KOPT-K1 (cell line): ENCODE measurements at regions not wholly inside any gene's neighbourhood (a gene's known extent, or its start where the extent isn't known, plus 50 kb on each side); places are given as distances from the start of the nearest gene placed in this dataset.

Experiments used
- H3K27ac ChIP-seq: fragments of 200-600 bp; sonication (generic); 2 replicates; pipeline ENCODE4 v1.5.1; 2016; ENCODE audit warnings: antibody characterized with exemption, mild to moderate bottlenecking, low read depth, low read length; ENCODE audit not compliant: poor library complexity, severe bottlenecking
- H3K36me3 ChIP-seq: fragments of 200-600 bp; sonication (generic); 2 replicates; pipeline ENCODE4 v1.5.1; 2017; ENCODE audit warnings: antibody characterized with exemption, mild to moderate bottlenecking, low read length, moderate library complexity; ENCODE audit not compliant: insufficient read depth
- H3K9me3 ChIP-seq: fragments of 200-600 bp; sonication (generic); 2 replicates; pipeline ENCODE4 v1.5.1; 2017; ENCODE audit warnings: antibody characterized with exemption, low read length, mild to moderate bottlenecking; ENCODE audit not compliant: insufficient read depth, poor library complexity, severe bottlenecking

DNA sequence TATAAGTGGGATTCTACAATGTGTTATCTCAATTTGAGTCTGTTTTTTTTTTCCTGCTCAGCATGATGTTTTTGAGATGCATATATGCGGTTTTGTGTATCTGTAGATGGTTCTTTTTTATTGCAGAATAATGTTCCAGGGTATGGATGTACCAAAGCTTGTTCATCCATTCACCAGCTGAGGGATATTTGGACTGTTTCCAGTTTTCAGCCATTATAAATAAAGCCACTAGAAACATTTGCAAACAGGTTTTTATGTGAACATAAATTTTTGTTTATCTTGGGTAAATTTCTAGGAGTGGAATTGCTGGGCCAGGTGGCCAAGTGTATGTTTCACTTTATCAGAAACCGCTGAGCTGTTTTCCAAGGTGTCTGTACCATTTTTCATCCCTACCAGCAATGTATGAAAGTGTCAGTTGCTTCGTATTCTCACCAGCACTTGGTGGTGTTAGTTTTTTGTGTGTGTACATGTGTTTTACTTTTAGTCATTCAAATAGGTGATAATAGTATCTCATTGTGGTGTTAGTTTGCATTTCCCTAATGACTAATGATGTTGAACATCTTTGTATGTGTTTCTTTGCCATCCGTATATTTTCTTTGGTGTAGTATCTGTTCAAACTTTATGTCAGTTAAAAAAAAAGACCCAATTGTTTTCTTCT, 124.2 kb downstream of the CEBPB start:
- Histone ChIP-seq H3K9me3 (peaks cover 10% of the 10 kb centered on the region), H3K36me3 (no peaks in the 10 kb centered on the region), H3K27ac (no peak overlapping the region)

DNA sequence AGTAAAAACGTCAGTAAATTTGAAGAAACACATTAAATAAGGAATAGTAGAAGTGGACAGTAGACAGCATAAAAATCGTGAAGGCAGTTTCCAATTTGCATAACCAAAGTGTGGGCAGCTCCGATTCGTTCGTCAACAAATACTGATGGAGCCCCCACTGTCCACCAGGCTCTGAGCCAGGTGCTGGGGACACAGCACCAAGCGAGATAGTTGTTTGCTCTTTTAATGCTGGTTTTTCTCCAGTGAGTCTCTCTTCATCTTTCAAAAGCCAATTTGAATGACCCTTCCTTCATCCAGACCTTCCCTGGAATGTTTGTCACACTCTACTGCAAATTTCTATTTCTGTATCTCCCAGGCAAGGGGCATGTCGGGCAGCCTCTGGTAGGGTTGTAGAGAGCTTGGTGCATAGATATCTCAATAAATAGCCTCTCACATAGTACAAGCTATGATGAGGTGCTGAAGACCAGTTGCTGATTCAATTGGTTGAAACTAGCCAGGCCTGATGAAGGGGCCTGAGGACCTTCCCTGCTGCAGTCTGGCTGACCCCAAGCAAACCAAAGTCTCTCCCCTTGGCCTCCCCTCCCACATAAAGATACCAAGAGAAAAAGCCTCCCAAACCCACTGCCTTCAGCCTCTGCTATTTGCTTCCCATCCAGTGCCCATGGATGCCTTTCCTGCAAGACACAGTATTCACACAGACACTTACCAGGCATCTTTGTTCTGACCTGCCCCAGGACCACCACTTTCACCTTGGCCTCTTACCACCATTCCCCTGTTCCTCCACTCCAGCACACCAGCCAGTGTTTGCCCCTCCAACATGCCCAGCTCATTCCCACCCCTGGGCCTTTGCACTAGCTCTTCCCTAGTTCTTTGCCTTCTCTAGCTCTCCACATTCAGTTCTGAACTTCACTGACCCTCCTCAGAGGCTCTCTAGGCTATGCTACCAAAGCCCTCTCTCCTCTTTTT, 125.2 kb downstream of the CEBPB start:
- H3K9me3 ChIP-seq: peaks cover 10% of the 10 kb centered on the region

DNA sequence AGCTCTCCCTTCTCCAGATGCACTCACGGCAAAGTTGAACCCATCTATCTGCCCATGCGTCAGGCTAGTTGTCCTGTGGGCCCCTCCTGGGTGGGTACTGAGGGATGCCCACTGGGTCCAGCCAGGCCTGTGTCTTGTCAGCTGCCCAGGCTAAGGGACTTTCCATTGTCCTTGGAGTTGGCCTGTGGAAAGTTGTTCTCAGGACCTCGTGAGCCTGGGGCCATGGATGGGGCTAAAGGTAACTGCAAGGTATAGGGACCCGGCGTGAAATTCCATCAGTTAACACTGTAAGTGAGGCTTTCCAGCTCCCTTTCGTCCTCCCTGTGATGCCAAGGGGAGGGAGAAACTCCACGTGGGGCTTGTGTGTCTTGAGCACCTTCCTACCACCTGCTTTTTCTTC, 126.5 kb downstream of the CEBPB start:
- Histone ChIP-seq H3K9me3 (peaks cover 10% of the 10 kb centered on the region), H3K27ac (no peak overlapping the region), H3K36me3 (no peaks in the 10 kb centered on the region)

More for the DNA sequence above, 125.2 kb downstream of the CEBPB start:
- Histone ChIP-seq H3K27ac (no peak overlapping the region), H3K36me3 (no peaks in the 10 kb centered on the region)

DNA sequence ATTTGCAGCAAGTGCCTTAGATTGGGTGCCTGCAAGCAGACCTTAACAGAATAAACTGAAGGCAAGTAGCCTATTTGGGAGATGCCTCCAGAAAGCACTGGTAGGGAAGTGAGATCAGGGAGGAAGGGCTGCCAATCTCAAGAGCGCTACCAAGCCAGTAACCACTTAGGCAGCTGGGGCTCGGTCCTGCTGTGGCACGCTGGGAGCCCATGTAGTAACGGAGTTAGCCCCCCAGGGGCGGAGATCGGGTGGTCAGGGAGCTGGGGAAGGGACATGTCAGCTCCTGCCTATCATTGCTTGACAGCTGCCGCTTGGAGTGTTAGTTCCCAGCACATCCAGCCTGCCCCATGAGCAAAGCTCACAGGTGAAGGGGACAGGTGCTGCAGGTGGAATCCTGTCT, 127.0 kb downstream of the CEBPB start:
- no peak overlapping the region for H3K27ac ChIP-seq
- H3K36me3 ChIP-seq: no peaks in the 10 kb centered on the region

DNA sequence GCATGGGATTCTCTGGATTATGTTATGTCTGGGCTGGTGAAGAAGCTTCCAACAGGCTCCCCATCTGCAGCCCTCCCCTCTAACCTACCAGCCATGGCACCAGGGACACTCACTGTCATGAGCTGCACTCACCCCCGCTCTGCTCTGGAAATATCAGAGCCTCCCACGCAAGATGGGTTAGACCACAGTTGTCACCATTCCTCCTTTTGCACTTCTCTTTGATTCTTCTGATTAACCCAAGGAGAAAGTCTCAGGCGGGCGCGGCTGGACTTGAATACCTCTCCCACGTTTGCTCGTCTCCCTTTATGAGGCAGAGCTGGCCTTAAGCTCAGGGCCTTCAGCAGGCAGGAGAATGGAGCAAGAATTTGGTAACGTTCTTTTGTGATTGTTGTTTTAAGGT, 128.1 kb downstream of the CEBPB start:
- peaks cover 10% of the 10 kb centered on the region for H3K9me3 ChIP-seq
- no peak overlapping the region for H3K27ac ChIP-seq
- H3K36me3 ChIP-seq: no peaks in the 10 kb centered on the region

More for the DNA sequence above, 127.0 kb downstream of the CEBPB start:
- H3K9me3 ChIP-seq: peaks cover 10% of the 10 kb centered on the region

DNA sequence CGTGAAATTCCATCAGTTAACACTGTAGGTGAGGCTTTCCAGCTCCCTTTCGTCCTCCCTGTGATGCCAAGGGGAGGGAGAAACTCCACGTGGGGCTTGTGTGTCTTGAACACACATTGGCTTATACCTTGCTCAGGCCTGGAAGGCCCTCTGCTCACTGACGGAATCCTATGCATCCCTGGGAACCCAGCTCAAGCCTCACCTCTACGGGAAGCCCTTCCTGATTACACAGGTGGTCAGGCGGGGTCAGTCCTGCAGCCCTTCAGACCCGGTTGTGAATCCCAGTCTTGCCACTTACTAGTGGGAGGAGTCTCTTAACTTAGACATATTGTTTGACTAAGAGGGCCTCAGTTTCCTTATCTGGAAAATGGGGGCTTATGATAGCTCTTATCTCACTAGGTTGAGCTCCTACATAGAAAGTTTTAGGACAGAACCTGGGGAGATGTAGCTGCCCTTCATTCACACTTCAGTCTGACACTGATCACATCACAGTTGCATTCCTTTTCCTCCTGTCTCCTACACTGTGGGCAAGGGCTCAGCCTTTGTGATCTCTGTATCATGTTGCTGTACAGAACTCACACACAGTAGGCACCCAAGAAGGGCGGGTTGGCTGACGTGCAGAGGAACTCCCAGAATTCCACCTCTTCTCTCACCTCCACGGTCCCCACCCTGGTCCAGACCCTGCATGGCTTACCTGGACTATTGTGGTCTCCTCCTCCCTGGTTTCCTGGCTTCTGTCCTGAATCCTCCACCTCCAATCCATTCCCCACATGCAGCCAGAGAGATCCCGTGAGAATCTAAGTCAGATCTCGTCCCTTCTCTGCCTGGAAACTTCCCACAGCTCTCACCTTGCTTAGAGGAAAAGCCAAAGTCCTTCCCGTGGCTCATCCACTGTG, 129.6 kb downstream of the CEBPB start:
- Histone ChIP-seq H3K27ac (no peak overlapping the region), H3K9me3 (no peaks in the 10 kb centered on the region), H3K36me3 (no peaks in the 10 kb centered on the region)

DNA sequence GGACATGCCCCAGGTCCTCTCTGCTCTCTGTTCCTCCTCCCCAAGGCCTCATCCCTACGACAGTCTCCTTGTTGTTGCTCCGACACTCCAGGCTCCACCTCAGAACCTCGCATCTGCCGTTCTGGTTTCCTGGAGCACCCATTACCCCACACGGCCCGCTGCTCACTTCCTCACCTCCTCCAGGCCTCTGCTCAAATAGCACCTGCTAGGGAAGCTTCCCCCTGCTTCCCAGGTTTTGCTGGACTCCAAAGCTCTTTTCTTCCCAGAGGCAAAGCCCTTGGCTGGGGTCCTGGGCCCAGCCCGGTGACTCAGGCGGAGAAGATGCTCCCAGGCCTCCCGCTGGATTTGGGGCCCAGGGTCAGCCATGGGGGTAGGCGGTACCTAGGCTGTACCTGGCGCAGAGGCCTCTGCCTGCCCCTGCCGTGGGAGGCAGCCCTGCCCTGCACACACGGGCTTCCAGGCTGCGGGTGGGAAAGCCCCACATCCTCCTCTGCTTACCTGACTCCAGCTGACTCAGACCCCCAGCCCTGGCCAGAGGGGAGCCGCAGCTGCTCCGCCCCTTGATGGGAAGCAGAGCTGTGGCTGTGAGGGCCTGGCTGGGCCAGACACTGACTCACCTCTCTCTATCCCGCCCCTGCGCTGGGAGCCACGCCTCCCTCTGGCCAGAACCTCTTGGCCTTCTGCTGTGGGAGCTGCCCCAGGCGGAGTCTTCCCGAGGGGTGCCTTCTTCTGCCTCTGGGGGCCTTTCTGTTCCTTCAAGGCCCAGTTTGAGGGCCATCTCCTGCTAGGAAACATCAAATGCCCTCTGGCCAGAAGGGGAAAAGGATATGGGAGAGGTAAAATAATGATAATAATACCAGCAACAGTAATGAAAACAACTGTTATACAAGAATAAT, 130.5 kb downstream of the CEBPB start:
- Histone ChIP-seq H3K27ac (no peak overlapping the region), H3K36me3 (no peaks in the 10 kb centered on the region), H3K9me3 (no peaks in the 10 kb centered on the region)

DNA sequence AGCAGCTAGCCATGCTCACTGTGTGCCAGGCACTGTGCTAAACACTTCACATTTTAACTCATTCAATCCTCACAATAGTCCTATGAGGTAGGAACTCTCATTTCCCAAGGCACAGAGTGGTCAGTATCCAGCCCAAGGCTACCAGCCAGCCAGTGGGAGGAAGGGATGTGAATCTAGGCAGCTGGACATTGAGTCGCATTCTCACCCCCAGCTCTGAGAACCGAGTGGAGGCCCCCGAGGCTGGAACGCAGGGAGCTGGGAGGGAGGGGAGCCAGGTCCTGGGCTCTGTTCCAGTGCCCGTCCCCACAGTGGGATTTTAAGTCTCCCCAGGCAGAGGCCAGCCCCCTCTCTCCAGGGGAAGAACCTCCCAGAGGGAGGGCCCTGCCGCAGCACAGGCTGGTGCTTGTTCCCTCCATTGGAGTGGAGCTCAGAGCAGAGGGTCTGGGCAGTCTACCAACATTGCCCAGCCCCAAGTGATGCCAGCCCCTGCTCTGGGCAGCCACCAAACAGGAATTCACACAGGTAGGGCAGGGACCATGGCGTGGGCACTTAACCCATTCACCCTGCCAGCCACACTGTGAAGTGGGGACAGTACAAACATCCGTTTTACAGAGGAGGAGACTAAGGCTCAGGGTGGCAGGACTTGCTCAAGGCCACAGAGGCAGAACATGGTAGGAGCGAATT, 131.3 kb downstream of the CEBPB start:
- Histone ChIP-seq H3K9me3 (no peaks in the 10 kb centered on the region), H3K36me3 (no peaks in the 10 kb centered on the region), H3K27ac (no peak overlapping the region)

DNA sequence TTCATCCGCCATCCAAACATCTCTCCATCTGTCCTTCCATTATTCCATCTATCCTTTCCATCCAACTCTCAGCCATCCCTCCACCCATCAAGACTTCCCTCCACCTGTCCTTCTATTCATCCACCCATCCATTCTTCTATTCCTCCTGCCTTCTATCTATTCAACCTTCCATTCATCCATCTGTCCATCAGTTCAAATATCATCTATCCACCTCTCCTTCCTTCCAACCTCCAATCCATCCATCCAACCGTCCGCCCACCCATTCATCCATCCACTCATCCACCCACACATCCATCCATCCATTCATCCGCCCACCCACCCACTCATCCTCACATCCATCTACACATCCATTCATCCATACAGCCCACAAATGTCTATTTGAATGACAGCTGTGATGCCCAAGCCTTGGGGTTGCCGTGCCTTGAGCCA, 132.1 kb downstream of the CEBPB start:
- Histone ChIP-seq H3K36me3 (no peaks in the 10 kb centered on the region), H3K9me3 (peaks cover under 1% of the 10 kb centered on the region), H3K27ac (no peak overlapping the region)

DNA sequence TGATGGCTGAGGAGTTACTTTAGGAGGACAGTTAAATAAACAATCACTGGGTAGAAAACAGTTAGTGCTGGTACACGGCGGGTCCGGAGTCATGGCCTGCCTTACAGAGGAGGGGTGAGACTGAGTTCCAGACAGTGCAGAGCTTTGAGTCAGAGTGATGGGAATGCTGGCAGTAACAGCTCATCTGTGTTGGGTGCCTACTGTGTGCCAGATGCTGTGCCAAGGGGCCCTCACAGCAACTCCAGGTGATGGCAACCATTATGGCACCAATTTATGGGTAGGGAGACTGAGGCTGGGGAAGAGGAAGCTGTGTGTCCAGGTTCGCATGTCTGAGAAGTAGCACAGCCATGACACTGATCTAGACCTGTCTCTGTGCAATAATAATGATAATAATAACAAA, 132.6 kb downstream of the CEBPB start:
- H3K36me3 ChIP-seq: no peaks in the 10 kb centered on the region
- H3K27ac ChIP-seq: no peak overlapping the region
- H3K9me3 ChIP-seq: peaks cover 6% of the 10 kb centered on the region

DNA sequence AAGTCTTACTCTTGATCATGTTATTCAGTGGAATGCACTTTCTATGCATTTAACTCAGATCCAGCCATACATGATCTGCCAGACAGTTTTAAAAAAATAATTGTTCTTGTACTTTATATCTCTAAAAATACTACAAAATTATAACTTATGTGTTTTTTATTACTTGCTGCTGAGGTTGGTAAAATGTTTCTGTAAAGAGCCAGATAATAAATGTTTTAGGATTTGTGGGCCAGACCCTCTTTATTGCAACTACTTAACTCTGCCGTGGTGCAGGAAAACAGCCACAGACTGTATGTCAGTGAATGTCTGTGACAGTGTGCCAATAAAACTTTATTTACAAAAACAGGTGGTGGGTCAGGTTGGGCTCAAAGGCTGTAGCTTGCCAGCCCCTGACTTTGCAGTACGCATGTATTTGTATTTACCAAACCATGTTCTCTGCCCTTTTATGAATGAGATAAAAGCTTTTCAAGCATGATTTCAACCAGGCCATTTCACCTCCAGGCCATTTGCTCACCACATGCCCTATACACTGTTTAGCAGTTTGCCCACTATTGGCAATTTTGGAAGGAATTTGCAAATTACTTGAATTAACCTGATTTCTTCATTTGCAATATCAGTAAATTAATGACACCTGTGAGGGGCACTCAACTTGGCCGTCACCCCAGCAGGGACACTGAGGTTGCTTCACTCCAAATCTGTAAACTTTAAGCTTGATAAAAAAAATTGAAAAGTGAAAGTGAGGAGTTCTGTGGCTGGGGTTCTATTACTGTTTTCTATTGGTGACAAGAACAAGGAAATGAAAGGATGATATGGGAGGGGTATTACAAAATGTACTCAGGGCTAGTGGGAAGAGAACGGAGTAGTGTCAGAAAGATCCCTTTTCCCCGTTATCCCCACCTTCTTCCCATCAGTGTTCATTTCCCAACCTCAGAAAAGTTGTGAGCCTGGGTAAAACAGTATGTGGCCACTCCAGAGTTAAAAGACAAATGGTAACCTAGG, 133.4 kb downstream of the CEBPB start:
- Histone ChIP-seq H3K27ac (no peak overlapping the region), H3K9me3 (peaks cover 15% of the 10 kb centered on the region), H3K36me3 (no peaks in the 10 kb centered on the region)

DNA sequence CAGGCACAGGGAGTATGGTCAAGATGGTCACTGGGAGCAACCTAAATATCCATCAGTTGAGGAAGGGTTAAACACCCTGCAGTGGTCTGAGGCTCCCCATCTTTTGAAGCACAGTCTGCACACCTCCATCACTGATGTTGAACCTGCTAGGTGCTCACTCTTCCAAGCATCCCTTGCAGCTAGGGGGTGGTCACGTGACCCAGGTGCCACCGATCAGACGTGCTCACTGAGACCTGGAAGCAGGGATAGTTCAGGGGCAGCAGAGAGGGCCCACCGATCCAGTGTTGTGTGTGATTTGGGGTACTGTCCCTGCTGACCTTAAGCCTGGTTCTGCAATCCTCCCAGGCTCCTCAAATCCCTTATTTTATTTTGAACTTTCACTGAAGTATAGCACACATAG, 134.6 kb downstream of the CEBPB start:
- H3K36me3 ChIP-seq: no peaks in the 10 kb centered on the region
- H3K9me3 ChIP-seq: peaks cover 15% of the 10 kb centered on the region
- no peak overlapping the region for H3K27ac ChIP-seq

DNA sequence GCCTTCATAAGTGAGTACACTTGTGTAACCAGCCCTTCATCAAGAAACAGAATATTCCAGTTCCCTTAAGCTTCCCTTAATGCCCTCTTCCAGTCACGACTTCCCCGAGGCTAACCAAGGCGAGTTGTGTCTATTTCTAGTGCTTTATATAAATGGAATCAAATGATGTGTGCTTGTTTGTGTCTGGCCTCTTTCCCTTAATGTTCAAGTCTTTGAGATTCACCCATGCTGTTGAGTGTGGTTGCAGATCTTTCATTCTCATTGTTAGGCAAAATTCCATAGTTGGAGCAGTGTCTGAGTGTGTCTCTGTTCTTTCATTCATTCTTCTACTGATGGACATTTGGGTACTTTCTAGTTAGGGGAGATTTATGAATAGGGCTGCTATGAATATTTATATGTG, 135.0 kb downstream of the CEBPB start:
- Histone ChIP-seq H3K9me3 (peaks cover 15% of the 10 kb centered on the region), H3K27ac (no peak overlapping the region), H3K36me3 (no peaks in the 10 kb centered on the region)
